Body of pancreas (tissue), 4 donors: ENCODE measurements at regions not wholly inside any gene's neighbourhood (a gene's known extent, or its start where the extent isn't known, plus 50 kb on each side); places are given as distances from the start of the nearest gene placed in this dataset.

Experiments
- ATAC-seq: fragments of 150-250 bp; one replicate; pipeline ENCODE4 v1.9.1; 2016
- DNase-seq, 4 donors: peaks; one replicate each; pipeline ENCODE4 v3.0.0-alpha.2; 2019
- H3K27ac ChIP-seq, 4 donors: fragments of 200-600 bp; sonication (generic); 1 replicate in 3 of 4; 2 replicates in 1 of 4; pipeline versions ENCODE4 v1.5.1 to v1.6.1; 2016 to 2019; ENCODE audit warnings: mild to moderate bottlenecking in 1 of 4, mixed read lengths in 1 of 4, moderate library complexity in 1 of 4
- H3K27me3 ChIP-seq, 2 donors: fragments of 200-600 bp; sonication (generic); one replicate each; pipeline ENCODE4 v1.6.0; 2016; ENCODE audit warnings: mild to moderate bottlenecking in 1 of 2
- H3K36me3 ChIP-seq, 2 donors: fragments of 200-600 bp; sonication (generic); replicated peaks in 1 of 2; 2 replicates each; pipeline ENCODE4 v1.5.1; 2016; ENCODE audit warnings: low read depth in 2 of 2; ENCODE audit not compliant: insufficient read depth in 1 of 2
- H3K4me1 ChIP-seq: fragments of 200-600 bp; sonication (generic); one replicate; pipeline ENCODE4 v1.6.0; 2016
- H3K4me3 ChIP-seq, 2 donors: fragments of 200-600 bp; sonication (generic); 1 replicate in 1 of 2; 2 replicates in 1 of 2; pipeline ENCODE4 v1.5.1; 2016 to 2019
- H3K9me3 ChIP-seq, 3 donors: fragments of 200-600 bp; sonication (generic); 1 replicate in 2 of 3; 2 replicates in 1 of 3; pipeline ENCODE4 v1.5.1; 2016
- CTCF ChIP-seq, 7 experiments: fragments of 450-650 bp in 4 of 7; fragments of 200-600 bp in 3 of 7; sonication (generic) in 3 of 7; IDR thresholded peaks; one replicate each; pipeline ENCODE4 v1.5.1; 2016 to 2019; ENCODE audit warnings: antibody characterized with exemption in 7 of 7
- POLR2A ChIP-seq, 3 donors: fragments of 450-650 bp; IDR thresholded peaks; one replicate each; pipeline ENCODE4 v1.6.1; 2016; ENCODE audit warnings: antibody characterized with exemption in 3 of 3, mild to moderate bottlenecking in 2 of 3
- WGBS, 2 donors: methylation state at CpG; one replicate each; pipeline ENCODE4 v1.1.5; 2017; 5-methylcytosine and 5-hydroxymethylcytosine counted together
- intact Hi-C: fragments of 100-400 bp; cut with DNase I; formaldehyde crosslinking; loops from one replicate; pipeline ENCODE4 v1.15.1; 2023

GRCh38 chrX:26037367-26037766 lies 100.8 kb upstream of the MAGEB18 start:
- H3K36me3 ChIP-seq = no peaks in the 10 kb centered on the region
- H3K27ac ChIP-seq = no peak overlapping the region
- H3K9me3 ChIP-seq = no peaks in the 10 kb centered on the region
- 78 to 82% methylated on average over 3 of the region's 3 CpGs for WGBS, 2 donors
- ATAC-seq (no peak), DNase-seq (no peak)
- H3K4me3 ChIP-seq = no peak overlapping the region
- no peaks in the 10 kb centered on the region for H3K4me1 ChIP-seq
- intact Hi-C loops = no loop called here
- no peak for TF ChIP-seq CTCF (IDR thresholded peaks at IDR 0.05)
- no peak for TF ChIP-seq POLR2A (IDR thresholded peaks at IDR 0.05)
- no peaks in the 10 kb centered on the region for H3K27me3 ChIP-seq

GRCh38 chrX:26050099-26050498 lies 88.0 kb upstream of the MAGEB18 start:
- Histone ChIP-seq H3K36me3 (no peaks in the 10 kb centered on the region), H3K27me3 (no peaks in the 10 kb centered on the region), H3K9me3 (no peaks in the 10 kb centered on the region), H3K4me3 (no peak overlapping the region), H3K27ac (no peak overlapping the region), H3K4me1 (peaks cover 6% of the 10 kb centered on the region)
- no peak for DNase-seq
- no peak for ATAC-seq
- intact Hi-C loops = no loop called here
- no peak for TF ChIP-seq CTCF (IDR thresholded peaks at IDR 0.05)
- no peak for TF ChIP-seq POLR2A (IDR thresholded peaks at IDR 0.05)

- intact Hi-C loops = no loop called here
- H3K4me1 ChIP-seq = no peaks in the 10 kb centered on the region
- H3K27me3 ChIP-seq = no peaks in the 10 kb centered on the region
- WGBS, 2 donors = no CpG with 5 or more reads among the region's 5 CpGs
- DNase-seq (no peak), ATAC-seq (no peak)
- no peaks in the 10 kb centered on the region for H3K9me3 ChIP-seq
- TF ChIP-seq CTCF (IDR thresholded peaks at IDR 0.05) (no peak), POLR2A (IDR thresholded peaks at IDR 0.05) (no peak)
- no peaks in the 10 kb centered on the region for H3K36me3 ChIP-seq
- H3K4me3 ChIP-seq = no peak overlapping the region
- no peak overlapping the region for H3K27ac ChIP-seq
Measured at GRCh38 chrX:26070882-26071281, 67.3 kb upstream of the MAGEB18 start.

- TF ChIP-seq CTCF (IDR thresholded peaks at IDR 0.05) (no peak), POLR2A (IDR thresholded peaks at IDR 0.05) (no peak)
- H3K9me3 ChIP-seq = no peaks in the 10 kb centered on the region
- H3K27me3 ChIP-seq = no peaks in the 10 kb centered on the region
- 90 to 100% methylated on average over 2 to 10 of the region's 10 CpGs for WGBS, 2 donors
- no peak for DNase-seq
- intact Hi-C loops = no loop called here
- ATAC-seq = no peak
- no peak overlapping the region for H3K4me3 ChIP-seq
- no peaks in the 10 kb centered on the region for H3K4me1 ChIP-seq
- H3K27ac ChIP-seq = no peak overlapping the region
- H3K36me3 ChIP-seq = no peaks in the 10 kb centered on the region
Measured at GRCh38 chrX:26071618-26072017, 66.5 kb upstream of the MAGEB18 start.

GRCh38 chrX:26083093-26083492 lies 55.0 kb upstream of the MAGEB18 start:
- H3K36me3 ChIP-seq = no peaks in the 10 kb centered on the region
- no peaks in the 10 kb centered on the region for H3K4me1 ChIP-seq
- ATAC-seq (no peak), DNase-seq (no peak)
- WGBS, 2 donors = 60 to 70% methylated on average over 4 of the region's 4 CpGs
- no peaks in the 10 kb centered on the region for H3K27me3 ChIP-seq
- TF ChIP-seq POLR2A (IDR thresholded peaks at IDR 0.05) (no peak), CTCF (IDR thresholded peaks at IDR 0.05) (no peak)
- no peak overlapping the region for H3K27ac ChIP-seq
- H3K4me3 ChIP-seq = no peak overlapping the region
- intact Hi-C loops = no loop called here
- H3K9me3 ChIP-seq = no peaks in the 10 kb centered on the region
